H1 (cell line): ENCODE measurements at regions not wholly inside any gene's neighbourhood (a gene's known extent, or its start where the extent isn't known, plus 50 kb on each side); places are given as distances from the start of the nearest gene placed in this dataset.
A peak's percentile ranks its signal among the peaks of the same experiment; 100 is the strongest.

ENCODE experiments used
- CTCF ChIA-PET: fragments of 300-600 bp; sonication (Branson Sonifier 250); formaldehyde crosslinking; loops from one replicate; lab custom pipeline; 2021; ENCODE audit not compliant: partially characterized antibody; lab: Charles Lee
- POLR2A ChIA-PET: fragments of 300-600 bp; sonication (Branson Sonifier 250); formaldehyde crosslinking; loops from one replicate; lab custom pipeline; 2021; ENCODE audit warnings: inconsistent platforms; ENCODE audit not compliant: partially characterized antibody; lab: Charles Lee
- DNase-seq, 2 experiments: peaks; one replicate each; pipeline versions ENCODE4 v3.0.0 to v3.0.0-alpha.2; 2010 to 2022; ENCODE audit warnings: low spot score in 2 of 2, low read depth in 1 of 2, mixed read lengths in 1 of 2
- FAIRE-seq: peaks from 2 replicates; lab custom pipeline; 2011; peaks lifted over from hg19 to GRCh38; lab: Jason Lieb, UNC
- H2AFZ ChIP-seq: 2 replicates; pipeline ENCODE4 v1.8.1; 2012; ENCODE audit warnings: low read length, inconsistent platforms
- H2AK5ac ChIP-seq: 2 replicates; pipeline ENCODE4 v1.6.1; 2013; ENCODE audit warnings: low read depth, low read length
- H2BK120ac ChIP-seq: replicated peaks from 2 replicates; pipeline ENCODE3; 2013; ENCODE audit warnings: low read depth, low read length, inconsistent platforms
- H2BK12ac ChIP-seq: 2 replicates; pipeline ENCODE4 v1.6.1; 2013; ENCODE audit warnings: low read depth, low read length
- H2BK15ac ChIP-seq: 2 replicates; pipeline ENCODE4 v1.6.1; 2013; ENCODE audit warnings: low read length
- H2BK20ac ChIP-seq: 2 replicates; pipeline ENCODE4 v1.6.1; 2013; ENCODE audit warnings: low read length
- H2BK5ac ChIP-seq: 2 replicates; pipeline ENCODE4 v1.6.1; 2013; ENCODE audit warnings: low read depth, low read length
- H3K14ac ChIP-seq: 2 replicates; pipeline ENCODE4 v1.6.1; 2013; ENCODE audit warnings: inconsistent platforms; ENCODE audit not compliant: insufficient read length
- H3K18ac ChIP-seq: 2 replicates; pipeline ENCODE4 v1.6.1; 2013; ENCODE audit warnings: low read length; ENCODE audit errors: extremely low read depth
- H3K23ac ChIP-seq: 2 replicates; pipeline ENCODE4 v1.6.1; 2013; ENCODE audit warnings: inconsistent platforms; ENCODE audit not compliant: insufficient read length
- H3K23me2 ChIP-seq: 2 replicates; pipeline ENCODE4 v1.6.1; 2013; ENCODE audit warnings: low read depth, low read length
- H3K27ac ChIP-seq: 2 replicates; pipeline ENCODE4 v1.6.1; 2011; ENCODE audit warnings: low read depth, low read length, inconsistent platforms
- H3K27me3 ChIP-seq, 4 experiments: replicated peaks in 1 of 4; 1 replicate in 1 of 4; 2 replicates in 3 of 4; pipeline versions ENCODE4 v1.6.1 to v1.8.1; 2011 to 2013; ENCODE audit warnings: low read length in 3 of 4, mild to moderate bottlenecking in 3 of 4, inconsistent platforms in 2 of 4, mixed read lengths in 2 of 4, moderate library complexity in 1 of 4; ENCODE audit not compliant: control insufficient read depth in 3 of 4, insufficient read depth in 3 of 4; ENCODE audit errors: extremely low read depth in 1 of 4
- H3K36me3 ChIP-seq, 4 experiments: 2 replicates each; pipeline versions ENCODE4 v1.6.1 to v1.8.1; 2011 to 2013; ENCODE audit warnings: mild to moderate bottlenecking in 4 of 4, low read length in 3 of 4, moderate library complexity in 2 of 4, control low read depth in 1 of 4, inconsistent platforms in 1 of 4; ENCODE audit not compliant: insufficient read depth in 4 of 4, control insufficient read depth in 2 of 4
- H3K4ac ChIP-seq: replicated peaks from 2 replicates; pipeline ENCODE3; 2013; ENCODE audit warnings: low read length, low read depth, mixed read lengths, inconsistent platforms; ENCODE audit not compliant: insufficient read length
- H3K4me1 ChIP-seq, 4 experiments: replicated peaks in 1 of 4; 1 replicate in 1 of 4; 2 replicates in 3 of 4; pipeline versions ENCODE4 v1.6.1 to v1.8.1; 2011 to 2013; ENCODE audit warnings: low read length in 3 of 4, inconsistent platforms in 2 of 4, mixed read lengths in 1 of 4; ENCODE audit not compliant: insufficient read depth in 4 of 4, control insufficient read depth in 3 of 4
- H3K4me2 ChIP-seq, 2 experiments: 2 replicates each; pipeline versions ENCODE4 v1.6.1 to v1.8.1; 2011 to 2013; ENCODE audit warnings: low read depth in 2 of 2, low read length in 2 of 2, control low read depth in 1 of 2, inconsistent platforms in 1 of 2, mild to moderate bottlenecking in 1 of 2; ENCODE audit not compliant: insufficient read depth in 1 of 2
- H3K4me3 ChIP-seq, 4 experiments: fragments of 200-600, 300-600 bp in 1 of 4; sonication (generic), shearing (Covaris generic), sonication (Bioruptor Twin) in 1 of 4; 2 replicates each; pipeline versions ENCODE4 v1.5.1 to v1.8.1; 2011 to 2016; ENCODE audit warnings: low read length in 4 of 4, low read depth in 3 of 4, control low read depth in 2 of 4, inconsistent platforms in 2 of 4, mild to moderate bottlenecking in 2 of 4, mixed read lengths in 1 of 4, moderate library complexity in 1 of 4; ENCODE audit not compliant: insufficient read depth in 2 of 4; ENCODE audit errors: extremely low read depth in 1 of 4
- H3K56ac ChIP-seq: replicated peaks from 2 replicates; pipeline ENCODE3; 2013; ENCODE audit warnings: low read depth, mild to moderate bottlenecking, mixed read lengths, low read length, inconsistent platforms; ENCODE audit not compliant: insufficient read length
- H3K79me1 ChIP-seq: 2 replicates; pipeline ENCODE4 v1.6.1; 2013; ENCODE audit warnings: low read depth, low read length, control low read depth
- H3K79me2 ChIP-seq, 2 experiments: 2 replicates each; pipeline versions ENCODE4 v1.6.1 to v1.8.1; 2012 to 2013; ENCODE audit warnings: low read length in 2 of 2, mild to moderate bottlenecking in 2 of 2, inconsistent platforms in 1 of 2; ENCODE audit not compliant: insufficient read depth in 2 of 2, control insufficient read depth in 1 of 2
- H3K9ac ChIP-seq, 4 experiments: replicated peaks in 1 of 4; 1 replicate in 1 of 4; 2 replicates in 3 of 4; pipeline versions ENCODE4 v1.6.1 to v1.8.1; 2011 to 2013; ENCODE audit warnings: low read depth in 3 of 4, low read length in 3 of 4, control low read depth in 2 of 4, mild to moderate bottlenecking in 2 of 4, moderate library complexity in 2 of 4, inconsistent platforms in 1 of 4; ENCODE audit errors: extremely low read depth in 1 of 4
- H3K9me3 ChIP-seq, 2 experiments: 2 replicates each; pipeline versions ENCODE4 v1.6.1 to v1.8.1; 2012 to 2013; ENCODE audit warnings: mild to moderate bottlenecking in 2 of 2, moderate library complexity in 2 of 2, control low read depth in 1 of 2, inconsistent platforms in 1 of 2, low read depth in 1 of 2, low read length in 1 of 2, mixed read lengths in 1 of 2; ENCODE audit not compliant: insufficient read depth in 2 of 2
- H4K20me1 ChIP-seq, 2 experiments: replicated peaks in 1 of 2; 2 replicates each; pipeline versions ENCODE3 to v1.8.1; 2011 to 2013; ENCODE audit warnings: inconsistent platforms in 2 of 2, low read length in 2 of 2, mild to moderate bottlenecking in 1 of 2; ENCODE audit not compliant: insufficient read depth in 2 of 2, control insufficient read depth in 1 of 2
- H4K5ac ChIP-seq: 2 replicates; pipeline ENCODE4 v1.6.1; 2013; ENCODE audit warnings: low read length, low read depth, mixed read lengths, inconsistent platforms; ENCODE audit not compliant: insufficient read length
- H4K8ac ChIP-seq: 2 replicates; pipeline ENCODE4 v1.8.0; 2013; ENCODE audit warnings: mild to moderate bottlenecking, moderate library complexity, low read length, inconsistent platforms; ENCODE audit not compliant: insufficient read depth; ENCODE audit errors: extremely low read depth
- H4K91ac ChIP-seq: replicated peaks from 2 replicates; pipeline ENCODE3; 2013; ENCODE audit warnings: low read length, mixed read lengths, inconsistent platforms; ENCODE audit not compliant: insufficient read length
- BCL11A ChIP-seq, 2 experiments: IDR thresholded peaks; one replicate each; pipeline ENCODE4 v1.6.1; 2011; ENCODE audit warnings: low read depth in 2 of 2, low read length in 2 of 2, mild to moderate bottlenecking in 2 of 2
- CBX8 ChIP-seq: fragments of 300-800, 300-1000 bp; sonication (generic); IDR thresholded peaks from 2 replicates; pipeline ENCODE4 v1.7.1; 2016; ENCODE audit warnings: low read depth, low read length, borderline replicate concordance
- CTBP2 ChIP-seq: IDR thresholded peaks from 2 replicates; pipeline ENCODE4 v1.7.0; 2011; ENCODE audit warnings: borderline replicate concordance, mild to moderate bottlenecking, moderate library complexity, mixed read lengths, low read length; ENCODE audit not compliant: insufficient read depth, insufficient read length
- HDAC2 ChIP-seq, 2 experiments: fragments of 300-600 bp in 1 of 2; sonication (generic) in 1 of 2; IDR thresholded peaks; 2 replicates each; pipeline ENCODE4 v1.6.1; 2011 to 2012; ENCODE audit warnings: low read depth in 2 of 2, low read length in 2 of 2, mild to moderate bottlenecking in 2 of 2, moderate library complexity in 2 of 2, borderline replicate concordance in 1 of 2, inconsistent platforms in 1 of 2
- KDM4A ChIP-seq: IDR thresholded peaks from one replicate; pipeline ENCODE4 v1.7.1; 2012; ENCODE audit warnings: low read depth, mild to moderate bottlenecking, moderate library complexity, low read length, inconsistent platforms; ENCODE audit not compliant: severe bottlenecking
- KDM5A ChIP-seq: fragments of 200-600 bp; IDR thresholded peaks from 2 replicates; pipeline ENCODE4 v1.7.1; 2012; ENCODE audit warnings: mild to moderate bottlenecking, low read length, inconsistent platforms, mixed read lengths
- PHF8 ChIP-seq: fragments of 200-600 bp; sonication (generic); conservative IDR thresholded peaks from 2 replicates; pipeline ENCODE4 v1.7.1; 2012; ENCODE audit warnings: low read depth, mild to moderate bottlenecking, inconsistent platforms, low read length, moderate library complexity
- RBBP5 ChIP-seq: IDR thresholded peaks from 2 replicates; pipeline ENCODE4 v1.7.1; 2012; ENCODE audit warnings: low read depth, mild to moderate bottlenecking, inconsistent platforms, low read length, moderate library complexity, borderline replicate concordance
- RFX5 ChIP-seq: IDR thresholded peaks from 2 replicates; pipeline ENCODE4 v1.6.1; 2011; ENCODE audit warnings: low read depth, low read length, improper control_type of control experiment, borderline replicate concordance
- SIRT6 ChIP-seq: IDR thresholded peaks from one replicate; pipeline ENCODE4 v1.7.1; 2012; ENCODE audit warnings: low read length, inconsistent platforms
- SP1 ChIP-seq: IDR thresholded peaks from 2 replicates; pipeline ENCODE4 v1.6.1; 2011; ENCODE audit warnings: low read depth, low read length
- YY1 ChIP-seq: IDR thresholded peaks from 2 replicates; pipeline ENCODE4 v1.6.1; 2011; ENCODE audit warnings: low read depth, mild to moderate bottlenecking, low read length
- WGBS, 2 experiments: shearing (Covaris generic) in 1 of 2; methylation state at CpG; one replicate each; pipeline versions ENCODE4 v1.1.6 to v1.1.7; 2013 to 2015; ENCODE audit warnings: low lambda C conversion rate in 2 of 2, mixed read lengths in 2 of 2, inconsistent platforms in 1 of 2, low coverage in 1 of 2, missing lambda C conversion rate in 1 of 2; ENCODE audit not compliant: insufficient replicate concordance in 2 of 2, insufficient coverage in 1 of 2, insufficient read length in 1 of 2; ENCODE audit errors: extremely low coverage in 1 of 2, missing lambda C conversion rate in 1 of 2; 5-methylcytosine and 5-hydroxymethylcytosine counted together

DNA sequence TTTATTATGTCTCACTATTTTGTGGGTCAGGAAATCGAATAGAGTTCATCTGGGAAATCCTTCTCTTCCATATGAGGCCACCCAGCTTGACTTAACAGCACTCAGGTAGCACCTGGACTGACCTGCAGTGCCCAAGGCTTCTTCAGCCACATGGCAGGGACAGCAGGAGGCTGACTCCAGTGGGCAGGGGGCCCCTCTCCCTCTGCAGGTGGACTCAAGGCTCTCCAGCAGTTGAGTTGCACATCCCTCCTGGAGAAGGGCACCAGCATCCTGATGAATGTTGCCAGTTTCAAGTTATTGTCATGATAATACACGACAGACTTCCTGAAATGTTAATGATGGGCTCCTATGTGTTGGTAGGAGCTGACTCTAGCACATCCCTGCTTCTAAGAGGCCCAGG is 338.1 kb upstream of the RAB6C start:
- no peak for FAIRE-seq
- no peak overlapping the region for H3K14ac ChIP-seq
- H2BK5ac ChIP-seq: no peak overlapping the region
- no peaks in the 10 kb centered on the region for H3K23me2 ChIP-seq
- no peak overlapping the region for H2BK120ac ChIP-seq
- no peak overlapping the region for H4K91ac ChIP-seq
- H3K4me3 ChIP-seq: no peak overlapping the region
- H4K5ac ChIP-seq: no peak overlapping the region
- no peak overlapping the region for H3K4me2 ChIP-seq
- no peak overlapping the region for H2AK5ac ChIP-seq
- no peak overlapping the region for H2BK20ac ChIP-seq
- H3K23ac ChIP-seq: no peak overlapping the region
- peaks cover 0 to 5% (median 3%) of the 10 kb centered on the region in 4 experiments; a peak in 3 of 7 replicates for H3K4me1 ChIP-seq
- 89% methylated on average over 2 of the region's 2 CpGs; no CpG with 5 or more reads in 1 of the 2 experiments for WGBS, 2 experiments
- H4K20me1 ChIP-seq: no peaks in the 10 kb centered on the region
- H2AFZ ChIP-seq: no peak overlapping the region
- H3K27me3 ChIP-seq: no peaks in the 10 kb centered on the region
- ChIA-PET POLR2A (no interaction called here), CTCF (interaction anchor here (0.9 to 1.0 kb wide), 2 partner anchors 12 to 67 kb away, joined by 3 to 4 read pairs; no protein-coding TSS in a partner anchor)
- no peaks in the 10 kb centered on the region for H3K79me2 ChIP-seq
- H2BK12ac ChIP-seq: no peak overlapping the region
- H3K4ac ChIP-seq: no peak overlapping the region
- no peak for DNase-seq
- peak overlapping the region; percentile 54; the same call in 1 of the 2 replicates for H2BK15ac ChIP-seq
- H3K9ac ChIP-seq: no peak overlapping the region
- TF ChIP-seq SP1 (no peak), CTBP2 (no peak), SIRT6 (no peak), YY1 (no peak), CBX8 (no peak), KDM4A (no peak), BCL11A (IDR thresholded peaks at IDR 0.05; ENCODE audit: low read depth in 2 of 2, low read length in 2 of 2) (no peak), RFX5 (no peak), PHF8 (no peak), KDM5A (no peak), HDAC2 (IDR thresholded peaks at IDR 0.05; ENCODE audit: borderline replicate concordance in 1 of 2, low read depth in 2 of 2, low read length in 2 of 2) (no peak), RBBP5 (no peak)
- no peaks in the 10 kb centered on the region for H3K36me3 ChIP-seq
- H3K18ac ChIP-seq: no peak overlapping the region
- no peaks in the 10 kb centered on the region for H3K9me3 ChIP-seq
- H4K8ac ChIP-seq: no peak overlapping the region
- no peaks in the 10 kb centered on the region for H3K79me1 ChIP-seq
- no peak overlapping the region for H3K56ac ChIP-seq
- no peak overlapping the region for H3K27ac ChIP-seq
